TTC549 (cell line): ENCODE measurements at regions not wholly inside any gene's neighbourhood (a gene's known extent, or its start where the extent isn't known, plus 50 kb on each side); places are given as distances from the start of the nearest gene placed in this dataset.
"Not testable (repeated sequence)": the region's sequence is repeated elsewhere in the genome, so short reads cannot be mapped to it uniquely, and the experiment has no call there.

Experiments
- FAIRE-seq: peaks from 2 replicates; lab custom pipeline; 2012; peaks lifted over from hg19 to GRCh38; lab: Jason Lieb, UNC

DNA sequence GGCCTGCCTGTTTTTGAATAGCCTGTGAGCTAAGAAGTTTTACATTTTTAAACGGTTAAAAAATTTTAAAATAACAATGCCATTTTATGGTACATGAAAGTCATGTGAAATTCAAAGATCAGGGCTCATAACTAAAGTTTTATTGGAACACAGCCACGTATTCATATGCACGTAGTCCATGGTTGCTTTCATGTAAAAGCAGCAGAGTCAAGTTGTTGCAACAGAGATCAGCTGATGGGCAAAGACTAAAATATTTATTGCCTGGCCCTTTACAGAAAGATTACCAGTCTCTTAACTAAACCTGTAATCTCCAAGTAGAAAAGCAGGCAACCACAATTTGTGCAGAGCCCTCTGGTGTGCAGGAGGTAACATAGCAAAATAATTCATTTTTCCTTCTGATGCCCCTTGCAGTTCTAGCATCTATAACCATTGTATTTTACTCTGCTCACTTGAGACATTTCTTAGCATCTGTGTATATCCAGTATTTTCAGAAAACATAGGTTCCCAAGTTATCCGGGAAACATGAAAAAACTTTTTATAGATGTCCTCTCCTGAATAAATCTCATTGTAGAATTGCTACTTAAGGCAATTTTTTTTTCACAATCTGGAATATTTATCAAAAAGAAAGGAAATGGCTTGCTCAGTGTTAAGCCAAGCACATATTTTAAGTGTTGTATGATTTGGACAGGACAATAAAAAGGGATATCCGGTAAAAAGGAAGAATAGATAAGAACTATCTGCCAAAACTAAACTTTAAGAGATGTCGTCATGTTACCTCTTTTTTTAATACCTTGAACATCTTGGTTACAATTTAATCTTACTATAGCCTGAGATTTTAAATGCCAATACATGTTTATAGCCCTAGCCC, 430.8 kb downstream of the PLPP3 start:
- FAIRE-seq, result no peak

DNA sequence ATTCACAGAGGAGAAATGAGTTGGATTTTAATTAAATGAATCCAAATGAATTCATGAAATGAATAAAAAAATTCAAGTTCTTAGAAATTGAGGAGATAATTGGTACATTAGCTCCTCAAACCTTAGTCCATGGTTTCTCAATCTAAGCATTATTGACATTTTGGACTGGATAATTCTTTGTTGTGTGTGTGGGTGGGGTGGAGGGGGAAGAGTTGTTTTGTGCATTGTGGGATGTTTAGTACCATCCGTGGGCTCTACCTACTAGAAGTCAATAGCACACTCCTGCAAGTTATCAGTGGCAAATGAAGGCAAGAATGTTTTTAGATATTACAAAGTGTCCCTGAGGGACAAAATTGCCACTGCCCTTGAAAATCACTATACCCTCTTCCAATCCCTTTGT, 431.9 kb downstream of the PLPP3 start:
- FAIRE-seq, result no peak

DNA sequence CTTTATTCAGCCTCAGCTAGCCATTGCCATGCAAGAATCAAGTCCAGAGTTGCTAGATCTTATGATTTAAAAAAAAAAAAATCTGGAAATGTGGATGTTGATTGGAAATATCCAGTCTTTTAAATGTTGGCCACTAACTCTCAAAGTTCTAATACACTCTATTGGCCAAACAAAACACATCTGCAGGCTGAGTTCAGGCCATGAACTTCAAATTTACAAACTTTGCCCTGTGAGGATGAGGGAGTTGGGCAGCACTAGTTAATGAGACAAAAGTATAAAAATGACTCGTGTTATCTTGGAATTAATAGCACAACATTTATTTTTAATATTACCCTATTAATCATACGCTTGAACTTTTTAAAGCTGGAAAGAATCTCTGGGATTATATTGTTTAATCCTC, 432.3 kb downstream of the PLPP3 start:
- no peak for FAIRE-seq

DNA sequence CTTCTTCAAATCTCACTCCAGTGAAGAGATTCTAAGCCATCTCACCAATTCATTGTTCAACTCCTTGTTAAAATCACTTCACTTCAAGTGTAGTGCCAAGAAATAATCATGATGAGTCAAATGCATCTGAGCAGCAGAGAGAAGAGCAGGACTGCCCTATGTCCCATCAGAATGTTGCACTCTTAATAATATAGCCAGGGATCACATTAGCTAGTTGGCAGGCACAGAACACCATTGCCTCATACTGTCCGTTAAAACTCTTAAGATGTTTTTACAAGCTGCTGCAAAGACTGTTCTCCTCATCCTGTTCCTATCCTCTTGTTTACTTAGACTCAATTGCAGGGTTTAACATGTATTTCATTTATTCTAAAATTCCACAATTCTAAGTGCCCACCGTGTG, 432.9 kb downstream of the PLPP3 start:
- no peak for FAIRE-seq

DNA sequence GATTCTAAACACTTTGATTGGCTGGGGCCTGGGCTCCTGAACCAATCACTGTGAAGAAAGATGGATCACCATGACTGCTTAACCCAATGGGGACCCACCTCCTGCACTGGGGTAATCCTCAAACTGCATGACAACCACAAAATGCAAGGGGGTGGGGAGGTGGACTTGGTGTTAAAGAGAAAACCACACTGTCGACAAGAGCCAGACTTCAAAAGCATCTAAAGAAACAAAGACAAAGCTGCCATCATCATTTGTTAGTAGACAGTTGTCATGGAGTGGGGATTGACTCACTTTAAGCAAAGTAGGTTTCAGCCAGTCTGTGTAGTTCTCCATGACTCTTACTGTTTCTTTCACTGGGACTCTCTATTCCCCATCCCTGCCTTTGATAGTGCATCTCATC, 433.8 kb downstream of the PLPP3 start:
- no peak for FAIRE-seq

DNA sequence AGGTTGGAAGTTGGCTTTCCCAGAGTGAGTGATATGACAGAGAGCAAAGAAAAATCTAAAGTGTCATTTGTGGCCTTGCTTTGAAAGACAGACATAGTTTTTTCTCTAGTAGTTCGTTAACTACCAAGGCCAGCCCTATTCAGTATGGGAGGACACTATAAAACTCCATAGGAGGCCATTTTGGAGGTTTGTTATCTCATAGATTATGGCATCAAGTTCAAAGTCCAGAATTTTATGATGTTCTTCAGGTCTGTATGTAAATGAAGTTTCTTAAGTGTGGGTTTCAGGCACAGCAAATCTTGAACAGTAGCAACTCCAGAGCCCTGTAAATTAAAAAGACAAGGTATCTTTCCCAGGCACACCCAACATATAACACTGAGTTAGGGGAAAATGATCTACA, 437.1 kb downstream of the PLPP3 start:
- no peak for FAIRE-seq

DNA sequence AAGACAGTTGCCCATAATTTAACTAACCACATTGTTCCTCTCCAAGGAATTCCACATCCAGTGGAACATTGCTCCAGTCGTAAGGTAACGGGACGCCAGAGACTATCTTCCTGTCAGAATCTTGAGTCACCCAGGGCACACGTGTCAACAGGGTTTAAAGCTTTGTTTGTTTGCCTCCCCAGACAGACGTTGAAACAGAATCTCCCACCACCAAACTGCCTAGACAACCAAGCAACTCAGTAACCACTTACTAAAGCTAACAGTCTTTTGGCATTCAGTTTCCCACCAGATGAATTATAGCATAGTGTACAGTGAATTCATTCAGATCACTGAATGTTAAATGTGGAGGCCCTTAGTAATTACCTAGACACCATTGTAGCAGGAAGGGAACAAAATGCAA, 439.5 kb downstream of the PLPP3 start:
- FAIRE-seq, result no peak

DNA sequence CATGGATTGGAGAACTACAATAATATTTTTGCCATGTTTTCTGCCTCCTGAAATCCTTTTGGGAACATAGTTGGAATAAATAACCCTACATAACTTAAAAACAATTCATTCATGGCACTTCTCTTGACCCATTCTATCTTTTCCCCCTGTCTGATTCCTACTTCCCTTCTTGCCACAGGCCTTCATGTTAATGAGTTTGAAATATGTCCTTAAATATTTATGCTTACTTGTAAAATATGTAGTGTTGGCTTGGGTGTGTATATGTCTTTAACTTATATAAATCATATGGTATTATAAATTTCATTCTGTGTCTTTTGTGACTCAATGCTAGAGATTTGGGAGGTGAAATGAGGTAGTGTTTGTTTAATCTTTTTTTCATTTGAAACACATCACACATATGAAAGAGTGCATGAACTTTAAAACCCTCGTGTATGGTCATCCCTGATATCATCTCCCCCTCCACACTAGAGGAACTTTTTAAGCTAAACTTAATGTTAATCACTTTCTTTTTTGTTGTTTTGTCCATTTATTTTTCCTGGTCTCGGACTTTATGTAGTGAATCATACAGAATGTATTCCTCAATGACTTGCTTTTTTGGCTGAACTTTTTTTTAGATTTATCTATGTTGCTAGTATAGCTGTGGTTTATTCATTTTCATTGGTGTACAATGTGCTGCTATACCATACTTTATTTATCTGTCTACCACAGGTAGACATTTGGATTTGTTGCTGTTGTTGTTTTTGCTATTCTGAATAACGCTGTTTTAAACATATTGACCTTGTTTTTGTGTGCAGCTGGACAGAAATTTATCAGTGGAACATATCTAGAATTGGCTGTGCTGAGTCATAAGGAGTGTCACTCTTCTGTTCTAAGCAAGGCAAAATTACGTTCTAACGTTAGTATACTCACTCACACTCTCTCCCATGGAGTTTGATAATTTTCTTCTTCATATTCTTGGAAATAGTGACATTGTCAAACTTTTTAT, 441.6 kb downstream of the PLPP3 start:
- no peak for FAIRE-seq

DNA sequence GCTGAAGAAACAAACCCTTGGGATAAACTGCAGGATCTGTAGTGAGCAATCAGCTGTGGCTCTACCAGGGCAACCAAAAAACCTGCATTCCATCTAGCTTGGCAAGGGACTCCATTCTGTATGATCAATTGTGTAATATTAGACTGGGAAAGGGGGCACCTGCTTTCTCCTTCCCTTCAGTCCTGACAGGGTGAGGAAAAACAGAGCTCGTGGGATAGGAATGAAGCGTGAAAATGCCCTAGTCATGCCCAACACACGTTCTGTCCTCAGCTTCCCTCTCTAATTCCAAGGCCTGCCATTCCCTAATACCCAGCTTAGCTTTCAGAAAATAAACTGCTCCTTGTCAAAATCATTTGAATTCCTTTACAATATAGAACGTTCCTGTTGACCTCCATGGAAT, 442.3 kb downstream of the PLPP3 start:
- no peak for FAIRE-seq

DNA sequence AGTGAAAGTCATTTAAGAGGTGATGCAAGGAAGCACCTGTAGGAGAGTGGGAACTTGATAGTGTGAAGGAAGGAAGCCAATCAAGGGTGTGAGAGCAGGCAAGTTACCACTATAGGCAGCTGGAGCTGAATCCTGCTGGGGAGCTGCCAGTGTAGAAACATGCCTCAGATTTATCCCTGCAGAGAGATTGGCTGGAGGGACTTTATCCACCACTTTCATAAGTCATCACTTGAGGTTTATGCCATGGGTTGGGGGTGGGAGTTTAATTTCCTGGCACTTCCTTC, 443.6 kb downstream of the PLPP3 start:
- no peak for FAIRE-seq

DNA sequence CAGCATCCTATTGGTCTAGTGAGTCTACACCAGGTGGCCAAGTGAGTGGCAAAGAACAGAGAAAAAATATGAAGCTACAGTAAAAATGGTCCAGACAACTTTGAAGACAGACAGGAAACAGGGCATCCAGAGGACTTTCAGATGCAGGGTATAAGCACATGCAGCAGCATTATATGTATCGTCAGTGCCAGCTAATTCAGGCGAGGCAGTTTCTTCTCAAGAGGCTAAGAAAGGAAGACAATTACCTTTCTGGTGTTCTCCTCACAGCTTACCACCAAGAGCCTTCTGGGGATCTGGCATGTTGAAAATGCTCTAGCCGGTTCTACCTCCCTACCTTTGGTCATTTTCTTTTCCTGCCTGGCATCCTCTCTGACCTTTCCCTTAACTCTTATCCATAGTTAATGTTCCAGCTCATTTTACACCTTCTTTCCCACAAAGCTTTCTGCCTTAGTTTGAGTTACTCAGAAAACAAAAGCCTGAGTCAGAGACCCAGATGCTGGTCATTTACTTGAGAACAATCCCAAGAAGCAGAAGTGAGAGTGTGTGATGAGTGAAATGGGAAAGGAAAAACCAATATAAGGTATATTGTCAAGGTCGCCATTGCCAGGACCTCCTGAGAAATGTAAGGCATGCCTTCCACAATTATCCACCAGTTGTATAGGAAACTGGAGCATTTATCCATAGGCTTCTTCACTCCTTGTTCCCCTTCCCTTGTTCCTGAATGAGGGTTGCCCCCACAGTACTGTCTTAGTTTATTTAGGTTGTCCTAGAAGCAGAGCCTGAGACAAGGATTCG, 444.1 kb downstream of the PLPP3 start:
- FAIRE-seq, result no peak

DNA sequence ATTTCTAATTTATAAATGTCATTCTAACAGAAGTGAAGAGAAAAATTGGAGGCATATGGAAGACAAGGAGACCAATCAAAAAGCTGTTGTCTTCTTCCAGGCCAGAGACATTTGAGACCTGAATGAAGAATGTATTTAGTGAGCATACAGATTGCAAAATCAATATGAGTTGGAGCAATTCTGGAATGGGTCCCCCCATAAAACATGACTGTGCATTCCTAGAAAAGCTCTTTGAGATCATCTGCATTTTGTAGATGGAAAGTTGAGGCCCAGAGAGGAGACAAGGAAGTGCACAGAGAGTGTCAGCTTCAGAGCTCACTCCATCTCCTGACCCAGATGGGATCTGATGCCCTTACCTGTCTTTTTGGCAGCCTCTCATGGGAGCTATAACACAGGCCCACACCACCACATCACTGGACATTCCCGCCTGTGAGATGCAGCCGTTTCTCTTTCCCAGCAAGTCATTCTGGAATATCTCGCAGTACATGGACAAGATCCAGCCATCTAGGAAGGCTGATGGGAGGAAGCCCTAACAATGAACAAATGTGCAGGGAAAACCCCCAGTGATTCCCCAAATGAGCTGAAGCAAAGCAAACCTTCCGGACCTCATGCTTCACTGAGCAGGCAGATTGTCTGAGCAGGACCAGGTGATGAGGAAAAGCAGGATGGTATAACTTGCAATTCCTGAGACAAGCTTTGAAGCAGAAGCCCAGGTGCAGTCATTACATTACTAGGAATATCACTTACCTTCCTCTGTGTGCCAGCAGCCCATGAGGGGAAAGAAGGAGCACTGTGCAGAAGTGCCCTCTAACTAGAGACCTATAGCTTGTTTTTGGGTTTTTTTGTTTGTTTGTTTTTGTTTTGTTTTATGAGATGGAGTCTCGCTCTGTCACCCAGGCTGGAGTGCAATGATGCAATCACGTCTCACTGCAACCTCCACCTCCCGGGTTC, 445.6 kb downstream of the PLPP3 start:
- no peak for FAIRE-seq

DNA sequence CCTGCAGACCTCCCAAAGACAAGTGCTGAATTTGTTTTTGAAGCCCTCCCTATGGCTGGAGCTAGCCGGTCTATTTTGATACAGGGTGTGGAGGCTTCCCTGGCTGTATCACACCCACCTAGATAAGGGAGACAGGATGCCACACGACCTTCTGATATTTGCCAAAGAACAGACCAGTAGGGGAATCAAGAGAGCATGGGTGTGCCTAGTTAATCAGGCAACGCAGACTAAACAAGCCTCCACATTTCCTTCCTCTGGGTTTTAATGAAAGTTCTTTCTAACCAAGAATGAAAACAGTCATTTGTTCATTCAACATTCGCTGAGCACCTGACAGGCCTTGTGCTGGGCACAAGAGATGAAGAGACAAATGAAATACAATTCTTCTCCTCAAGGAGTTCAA, 446.8 kb downstream of the PLPP3 start:
- no peak for FAIRE-seq

DNA sequence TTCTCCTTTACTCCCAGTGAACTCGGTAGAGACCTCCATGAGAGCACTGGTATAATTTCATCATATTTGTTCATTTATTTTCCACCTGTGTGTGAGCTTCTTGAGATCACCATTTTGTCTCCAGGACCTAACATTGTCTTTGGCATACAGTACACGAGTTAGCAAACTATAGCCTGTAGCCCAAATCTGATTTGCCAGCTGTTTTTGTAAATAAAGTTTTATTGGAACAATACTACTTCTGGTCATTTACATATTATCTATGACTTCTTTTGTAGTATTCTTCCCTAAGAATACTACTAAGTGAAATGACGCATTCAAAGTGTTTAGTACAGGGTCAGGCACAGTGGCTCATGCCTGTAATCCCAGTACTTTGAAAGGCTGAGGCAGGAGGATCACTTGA, 449.5 kb downstream of the PLPP3 start:
- FAIRE-seq, result no peak

DNA sequence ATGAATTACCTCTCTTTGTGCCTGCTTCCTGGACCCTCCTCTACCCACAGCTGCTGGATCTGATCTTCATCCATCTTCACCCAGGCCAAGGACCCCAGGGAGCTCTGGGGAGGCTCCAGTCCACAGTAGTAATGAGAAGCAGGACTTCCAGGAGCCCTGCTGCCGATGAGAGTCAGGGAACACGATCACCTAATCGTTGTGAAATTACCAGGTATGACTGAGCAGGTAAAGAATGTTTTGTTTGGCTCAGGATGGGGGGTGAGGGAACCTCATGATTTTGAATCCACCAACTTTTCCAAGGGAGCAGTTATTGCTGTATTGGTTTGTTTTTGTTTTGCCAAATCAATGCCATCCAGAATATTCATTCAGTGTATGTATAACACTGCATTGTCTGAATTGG, 454.0 kb downstream of the PLPP3 start:
- no peak for FAIRE-seq

DNA sequence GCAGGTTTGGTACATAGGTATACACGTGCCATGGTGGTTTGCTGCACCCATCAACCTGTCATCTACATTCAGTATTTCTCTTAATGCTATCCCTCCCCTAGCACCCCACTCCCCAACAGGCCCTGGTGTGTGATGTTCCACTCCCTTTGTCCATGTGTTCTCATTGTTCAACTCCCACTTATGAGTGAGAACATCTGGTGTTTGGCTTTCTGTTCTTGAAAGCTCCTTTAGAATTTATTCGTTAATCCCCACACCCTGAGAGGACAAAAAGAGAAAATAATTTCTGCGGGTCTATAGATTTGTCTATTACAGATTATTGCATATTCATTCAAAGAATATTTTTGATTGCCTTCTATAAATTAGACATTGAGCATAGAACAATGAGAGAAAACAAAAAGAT, 455.5 kb downstream of the PLPP3 start:
- FAIRE-seq, result no peak

DNA sequence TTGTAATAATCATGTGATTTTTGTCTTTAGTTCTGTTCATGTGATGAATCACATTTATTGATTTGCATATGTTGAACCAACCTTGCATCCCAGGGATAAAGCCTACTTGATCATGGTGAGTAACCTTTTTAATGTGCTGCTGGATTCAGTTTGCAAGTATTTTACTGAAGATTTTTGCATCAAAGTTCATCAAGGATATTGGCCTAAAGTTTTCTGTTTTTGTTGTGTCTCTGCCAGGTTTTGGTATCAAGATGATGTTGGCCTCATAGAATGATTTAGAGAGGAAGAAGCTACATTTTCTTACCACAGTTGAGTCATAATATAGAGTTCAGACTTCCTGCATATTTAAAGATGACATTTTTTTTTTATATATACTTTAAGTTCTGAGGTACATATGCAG, 455.9 kb downstream of the PLPP3 start:
- no peak for FAIRE-seq

DNA sequence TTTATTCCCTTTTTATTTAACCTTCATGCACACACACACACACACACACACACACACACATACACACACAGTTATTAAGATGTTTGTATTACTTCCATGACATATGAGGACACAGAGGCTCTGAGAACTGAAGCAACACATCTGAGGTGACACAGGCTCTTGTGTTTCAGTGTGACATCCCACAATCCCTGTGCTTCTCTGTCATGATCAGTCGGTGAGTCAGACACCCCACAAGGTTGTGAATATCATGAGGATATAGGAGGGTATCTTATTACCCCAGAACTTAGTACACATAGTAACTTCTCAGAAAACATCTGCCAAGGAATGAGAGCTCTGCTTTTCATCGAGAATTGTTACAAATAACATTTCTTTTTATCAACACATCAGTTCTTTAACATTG, 459.3 kb downstream of the PLPP3 start:
- no peak for FAIRE-seq

DNA sequence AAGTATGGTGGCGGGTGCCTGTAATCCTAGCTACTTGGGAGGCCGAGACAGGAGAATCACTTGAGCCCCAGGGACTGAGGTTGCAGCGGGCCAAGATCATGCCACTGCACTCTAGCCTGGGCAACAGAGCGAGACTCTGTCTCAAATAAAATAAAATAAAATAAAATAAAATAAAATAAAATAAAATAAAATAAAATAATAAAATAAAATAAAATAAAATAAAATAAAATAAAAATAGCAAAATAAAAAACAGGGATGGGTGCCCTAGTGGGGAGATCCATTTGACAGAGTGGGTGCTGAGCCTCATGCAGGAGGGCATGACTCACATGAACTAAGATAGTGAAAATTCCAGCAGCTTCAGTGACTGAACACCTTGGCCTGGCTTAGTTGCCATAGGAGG, 460.7 kb downstream of the PLPP3 start:
- FAIRE-seq, result not testable (repeated sequence)

DNA sequence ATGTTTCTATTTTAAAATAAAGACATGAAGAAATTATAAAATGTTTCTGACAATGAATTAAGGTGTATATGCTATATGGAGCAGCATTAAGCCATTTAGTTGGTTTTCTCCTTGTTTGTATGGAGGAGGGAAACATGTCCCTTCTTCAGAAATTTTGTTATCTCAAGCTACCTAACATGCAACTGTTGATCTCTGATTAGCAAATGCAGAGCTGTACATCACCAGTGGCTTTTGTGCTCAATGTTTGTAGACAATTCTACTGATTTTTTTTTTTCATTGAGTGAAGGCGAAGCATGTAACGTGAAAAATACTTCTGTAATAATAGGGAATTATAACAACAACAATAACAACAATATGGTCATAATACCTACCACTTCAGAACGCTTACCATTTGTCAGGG, 463.7 kb downstream of the PLPP3 start:
- FAIRE-seq, result no peak

DNA sequence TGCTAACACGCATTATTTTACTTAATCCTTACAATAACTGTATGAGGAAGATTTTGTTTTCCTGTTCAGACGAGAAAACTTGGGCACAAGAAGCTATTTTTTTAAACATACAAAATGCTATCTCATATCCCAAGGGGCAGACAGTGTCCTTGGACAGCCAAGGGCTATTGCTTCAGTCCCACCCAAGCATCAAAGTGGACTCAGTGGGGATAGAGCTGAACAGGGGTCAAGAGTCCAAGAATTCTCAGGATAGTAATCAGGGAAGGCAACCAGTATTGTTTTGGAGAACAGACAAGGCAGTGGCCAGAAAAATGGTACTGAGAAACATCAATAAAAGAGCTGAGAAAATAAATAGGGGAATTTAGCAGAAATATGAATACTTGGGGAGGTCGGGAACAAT, 465.7 kb downstream of the PLPP3 start:
- no peak for FAIRE-seq

DNA sequence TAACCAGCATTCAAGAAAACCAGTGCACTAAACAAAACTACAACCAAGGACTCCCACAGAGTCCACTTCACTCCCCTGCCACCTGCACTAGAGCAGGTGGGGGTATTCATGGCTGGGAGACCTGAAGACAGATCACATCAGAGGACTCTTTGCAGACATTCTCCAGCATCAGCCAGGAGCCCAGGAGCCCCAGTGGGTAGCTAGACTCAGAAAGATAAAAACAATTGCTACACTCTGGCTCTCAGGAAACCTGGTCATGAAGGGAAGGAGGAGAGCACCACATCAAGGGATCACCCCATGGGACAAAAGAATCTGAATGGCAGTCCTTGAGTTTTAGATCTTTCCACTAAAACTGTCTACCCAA, 472.1 kb downstream of the PLPP3 start:
- FAIRE-seq, result no peak
